OCI-LY7 (cell line): ENCODE measurements at regions not wholly inside any gene's neighbourhood (a gene's known extent, or its start where the extent isn't known, plus 50 kb on each side); places are given as distances from the start of the nearest gene placed in this dataset.

Source experiments
- CTCF ChIP-seq: fragments of 200-600 bp; sonication (generic); conservative IDR thresholded peaks from 2 replicates; pipeline ENCODE4 v1.5.1; 2014; ENCODE audit warnings: mild to moderate bottlenecking, antibody characterized with exemption, low read length, moderate library complexity, mixed read lengths
- EZH2phosphoT487 ChIP-seq: fragments of 200-600 bp; sonication (generic); IDR thresholded peaks from 2 replicates; pipeline ENCODE4 v1.6.1; 2018; ENCODE audit warnings: low read depth, borderline replicate concordance, mild to moderate bottlenecking, mixed run types, antibody characterized with exemption, low read length, moderate library complexity, mixed read lengths

- TF ChIP-seq CTCF (no peak), EZH2phosphoT487 (no peak)
Measured at GRCh38 chr1:67495327-67495726, 65.1 kb upstream of the SERBP1 start.
